ENCODE measurements at regions not wholly inside any gene's neighbourhood (a gene's known extent, or its start where the extent isn't known, plus 50 kb on each side); places are given as distances from the start of the nearest gene placed in this dataset.

- no peak for TF ChIP-seq CTCF (IDR thresholded peaks at IDR 0.05)
- no peak for TF ChIP-seq POLR2A (IDR thresholded peaks at IDR 0.05)
Measured at GRCh38 chr11:134746609-134747008, 334.6 kb upstream of the B3GAT1 start.

Data from body of pancreas (tissue), 4 donors.